ENCODE measurements at regions not wholly inside any gene's neighbourhood (a gene's known extent, or its start where the extent isn't known, plus 50 kb on each side); places are given as distances from the start of the nearest gene placed in this dataset.
A peak's percentile ranks its signal among the peaks of the same experiment; 100 is the strongest.

- ChIA-PET CTCF (ENCODE audit: partially characterized antibody) (interaction anchor here (0.8 to 1.6 kb wide), 6 partner anchors 11 to 186 kb away, joined by 3 to 7 read pairs (median 3); no protein-coding TSS in a partner anchor), POLR2A (ENCODE audit: partially characterized antibody) (no interaction called here)
- H4K20me1 ChIP-seq (replicated peaks in 1 of 2; ENCODE audit: control insufficient read depth in 1 of 2, insufficient read depth in 2 of 2, low read length in 2 of 2): peaks cover 0 to 5% of the 10 kb centered on the region in 2 experiments
- no peak overlapping the region for H3K4me2 ChIP-seq (ENCODE audit: insufficient read depth in 1 of 2, low read depth in 2 of 2, low read length in 2 of 2)
- peaks cover 0 to 8% (median 4%) of the 10 kb centered on the region in 4 experiments; a peak in 4 of 7 replicates for H3K4me1 ChIP-seq (replicated peaks in 1 of 4; ENCODE audit: control insufficient read depth in 3 of 4, insufficient read depth in 4 of 4, low read length in 3 of 4)
- no peak overlapping the region for H3K4ac ChIP-seq (replicated peaks; ENCODE audit: insufficient read length, low read depth, low read length)
- peak in 1 of 2 experiments; percentile 89 for DNase-seq (ENCODE audit: low read depth in 1 of 2, low spot score in 2 of 2)
- no peaks in the 10 kb centered on the region; the same call in 1 of the 2 replicates for H3K79me1 ChIP-seq (ENCODE audit: low read depth, low read length)
- H3K56ac ChIP-seq (replicated peaks; ENCODE audit: insufficient read length, low read depth, low read length): no peak overlapping the region
- H3K23me2 ChIP-seq (ENCODE audit: low read depth, low read length): peaks cover 4% of the 10 kb centered on the region; the same call in 1 of the 2 replicates
- H2BK120ac ChIP-seq (replicated peaks; ENCODE audit: low read depth, low read length): no peak overlapping the region
- no peak overlapping the region for H3K23ac ChIP-seq (ENCODE audit: insufficient read length)
- peaks cover 0 to 9% (median 0%) of the 10 kb centered on the region in 4 experiments; a peak in 3 of 7 replicates for H3K27me3 ChIP-seq (replicated peaks in 1 of 4; ENCODE audit: control insufficient read depth in 3 of 4, extremely low read depth in 1 of 4, insufficient read depth in 3 of 4, low read length in 3 of 4)
- H3K14ac ChIP-seq (ENCODE audit: insufficient read length): no peak overlapping the region
- no peak overlapping the region for H2BK15ac ChIP-seq (ENCODE audit: low read length)
- no peaks in the 10 kb centered on the region for H3K36me3 ChIP-seq (ENCODE audit: control insufficient read depth in 2 of 4, insufficient read depth in 4 of 4, low read length in 3 of 4)
- no peak overlapping the region for H2BK20ac ChIP-seq (ENCODE audit: low read length)
- H2BK12ac ChIP-seq (ENCODE audit: low read depth, low read length): no peak overlapping the region
- no peak overlapping the region for H2BK5ac ChIP-seq (ENCODE audit: low read depth, low read length)
- no peak for FAIRE-seq
- no peak overlapping the region for H2AFZ ChIP-seq (ENCODE audit: low read length)
- H3K4me3 ChIP-seq (ENCODE audit: extremely low read depth in 1 of 4, insufficient read depth in 2 of 4, low read depth in 3 of 4, low read length in 4 of 4): no peak overlapping the region
- no peak overlapping the region for H4K5ac ChIP-seq (ENCODE audit: insufficient read length, low read depth, low read length)
- H3K9me3 ChIP-seq (ENCODE audit: insufficient read depth in 2 of 2, low read depth in 1 of 2, low read length in 1 of 2): no peaks in the 10 kb centered on the region
- H4K91ac ChIP-seq (replicated peaks; ENCODE audit: insufficient read length, low read length): no peak overlapping the region
- H2AK5ac ChIP-seq (ENCODE audit: low read depth, low read length): no peak overlapping the region
- no peak for TF ChIP-seq EGR1 (IDR thresholded peaks at IDR 0.05; ENCODE audit: borderline replicate concordance, low read depth, low read length)
- peak; percentile 39 for TF ChIP-seq SAP30 (IDR thresholded peaks at IDR 0.05; ENCODE audit: insufficient read depth, insufficient replicate concordance, low read length)
- TF ChIP-seq ZNF274 (IDR thresholded peaks at IDR 0.05; ENCODE audit: borderline replicate concordance, extremely low read depth, low read length): no peak
- no peak for TF ChIP-seq CTCF (IDR thresholded peaks at IDR 0.05; ENCODE audit: control extremely low read depth in 1 of 3, insufficient read depth in 1 of 3, low read depth in 1 of 3, low read length in 3 of 3)
- TF ChIP-seq SIN3A (conservative IDR thresholded peaks at IDR 0.05 in 1 of 2, IDR thresholded peaks at IDR 0.05 in 1 of 2; ENCODE audit: low read depth in 1 of 2, low read length in 2 of 2): peak; percentile 76 to 86; a peak in 2 of 4 replicates
- peak; percentile 16 to 64; a peak in 2 of 4 replicates for TF ChIP-seq HDAC2 (IDR thresholded peaks at IDR 0.05; ENCODE audit: borderline replicate concordance in 1 of 2, low read depth in 2 of 2, low read length in 2 of 2)
- H3K18ac ChIP-seq (ENCODE audit: extremely low read depth, low read length): no peak overlapping the region
- H3K27ac ChIP-seq (ENCODE audit: low read depth, low read length): no peak overlapping the region
- no peak overlapping the region for H3K9ac ChIP-seq (replicated peaks in 1 of 4; ENCODE audit: extremely low read depth in 1 of 4, low read depth in 3 of 4, low read length in 3 of 4)
- H4K8ac ChIP-seq (ENCODE audit: extremely low read depth, insufficient read depth, low read length): no peak overlapping the region
- no peaks in the 10 kb centered on the region for H3K79me2 ChIP-seq (ENCODE audit: control insufficient read depth in 1 of 2, insufficient read depth in 2 of 2, low read length in 2 of 2)
- WGBS, 2 experiments (ENCODE audit: extremely low coverage in 1 of 2, insufficient coverage in 1 of 2, insufficient read length in 1 of 2, insufficient replicate concordance in 2 of 2, low coverage in 1 of 2, low lambda C conversion rate in 2 of 2, missing lambda C conversion rate in 1 of 2): 70% methylated on average over 7 of the region's 11 CpGs; no CpG with 5 or more reads in 1 of the 2 experiments
These were observed 175.3 kb downstream of the IGLL1 start for GRCh38 chr22:23404689-23405365.

All from H1 (cell line).